B cell (primary cell): ENCODE measurements at regions not wholly inside any gene's neighbourhood (a gene's known extent, or its start where the extent isn't known, plus 50 kb on each side); places are given as distances from the start of the nearest gene placed in this dataset.

Experiments
- EZH2 ChIP-seq: IDR thresholded peaks from 2 replicates; pipeline ENCODE4 v1.6.1; 2012; ENCODE audit warnings: borderline replicate concordance, low read depth, mild to moderate bottlenecking, moderate library complexity, low read length; ENCODE audit not compliant: insufficient read depth, poor library complexity, severe bottlenecking
- TF ChIP-seq, protein P1 (sequence below): fragments of 200-600 bp; IDR thresholded peaks from one replicate; pipeline ENCODE4 v1.8.0; 2022; ENCODE audit warnings: antibody characterized with exemption, mild to moderate bottlenecking

DNA sequence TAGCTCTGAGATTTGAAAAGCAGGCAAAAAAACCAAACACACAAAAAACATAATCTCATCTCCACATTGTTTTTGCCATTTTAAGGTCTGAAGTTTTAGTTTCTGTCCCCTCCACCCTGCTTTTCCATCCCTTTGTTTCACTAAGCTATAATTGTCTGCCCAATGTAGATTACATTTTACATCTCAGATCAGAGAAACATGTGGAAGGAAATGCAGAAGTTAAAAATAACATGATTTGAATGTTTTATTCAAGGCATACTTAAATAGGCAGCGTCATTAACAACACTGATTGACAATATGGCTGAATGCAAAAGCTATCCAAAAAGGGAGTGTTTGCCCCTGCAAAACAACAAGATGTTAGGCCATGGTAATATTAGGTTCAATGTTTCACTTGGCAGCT, 448.1 kb upstream of the ZNF385D start:
- TF ChIP-seq, protein P1, sequence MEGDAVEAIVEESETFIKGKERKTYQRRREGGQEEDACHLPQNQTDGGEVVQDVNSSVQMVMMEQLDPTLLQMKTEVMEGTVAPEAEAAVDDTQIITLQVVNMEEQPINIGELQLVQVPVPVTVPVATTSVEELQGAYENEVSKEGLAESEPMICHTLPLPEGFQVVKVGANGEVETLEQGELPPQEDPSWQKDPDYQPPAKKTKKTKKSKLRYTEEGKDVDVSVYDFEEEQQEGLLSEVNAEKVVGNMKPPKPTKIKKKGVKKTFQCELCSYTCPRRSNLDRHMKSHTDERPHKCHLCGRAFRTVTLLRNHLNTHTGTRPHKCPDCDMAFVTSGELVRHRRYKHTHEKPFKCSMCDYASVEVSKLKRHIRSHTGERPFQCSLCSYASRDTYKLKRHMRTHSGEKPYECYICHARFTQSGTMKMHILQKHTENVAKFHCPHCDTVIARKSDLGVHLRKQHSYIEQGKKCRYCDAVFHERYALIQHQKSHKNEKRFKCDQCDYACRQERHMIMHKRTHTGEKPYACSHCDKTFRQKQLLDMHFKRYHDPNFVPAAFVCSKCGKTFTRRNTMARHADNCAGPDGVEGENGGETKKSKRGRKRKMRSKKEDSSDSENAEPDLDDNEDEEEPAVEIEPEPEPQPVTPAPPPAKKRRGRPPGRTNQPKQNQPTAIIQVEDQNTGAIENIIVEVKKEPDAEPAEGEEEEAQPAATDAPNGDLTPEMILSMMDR, result no peak
- no peak for TF ChIP-seq EZH2
